SU-DHL-6 (cell line): ENCODE measurements at regions not wholly inside any gene's neighbourhood (a gene's known extent, or its start where the extent isn't known, plus 50 kb on each side); places are given as distances from the start of the nearest gene placed in this dataset.
"Not testable (repeated sequence)": the region's sequence is repeated elsewhere in the genome, so short reads cannot be mapped to it uniquely, and the experiment has no call there.

Experiments used
- H2AFZ ChIP-seq: fragments of 200-600 bp; sonication (generic); 2 replicates; pipeline ENCODE4 v1.6.1; 2014; ENCODE audit warnings: low read depth, mild to moderate bottlenecking, moderate library complexity, mixed read lengths, antibody characterized with exemption, low read length; ENCODE audit not compliant: severe bottlenecking
- H3F3A ChIP-seq: fragments of 200-600 bp; shearing (Covaris generic); 2 replicates; pipeline ENCODE4 v1.6.0; 2016; ENCODE audit warnings: antibody characterized with exemption, mild to moderate bottlenecking; ENCODE audit not compliant: insufficient read depth
- H3K27ac ChIP-seq: fragments of 200-600 bp; sonication (generic); 2 replicates; pipeline ENCODE4 v1.5.1; 2016; ENCODE audit warnings: low read depth, mild to moderate bottlenecking, low read length, moderate library complexity, mixed read lengths
- H3K27me3 ChIP-seq: fragments of 200-600 bp; sonication (generic), shearing (Covaris generic); 2 replicates; pipeline ENCODE4 v1.6.0; 2014; ENCODE audit warnings: mild to moderate bottlenecking, low read length
- H3K36me3 ChIP-seq: fragments of 200-600 bp; sonication (generic); 2 replicates; pipeline ENCODE4 v1.6.1; 2014; ENCODE audit warnings: mild to moderate bottlenecking, low read length, mixed read lengths
- H3K4me2 ChIP-seq: fragments of 300-600, 200-600 bp; shearing (Covaris generic), sonication (generic); 2 replicates; pipeline ENCODE4 v1.6.0; 2014; ENCODE audit warnings: low read length, low read depth, mild to moderate bottlenecking; ENCODE audit not compliant: poor library complexity, severe bottlenecking
- H3K4me3 ChIP-seq: fragments of 200-600 bp; sonication (generic); 2 replicates; pipeline ENCODE4 v1.5.1; 2014; ENCODE audit warnings: antibody characterized with exemption, low read length, mild to moderate bottlenecking, mixed read lengths; ENCODE audit not compliant: insufficient read depth, poor library complexity, severe bottlenecking
- H3K79me2 ChIP-seq: fragments of 200-600 bp; sonication (generic); 2 replicates; pipeline ENCODE4 v1.6.1; 2014; ENCODE audit warnings: mild to moderate bottlenecking, low read length, moderate library complexity; ENCODE audit not compliant: insufficient read depth
- H3K9ac ChIP-seq: fragments of 200-600 bp; sonication (generic); 2 replicates; pipeline ENCODE4 v1.7.0; 2014; ENCODE audit warnings: mild to moderate bottlenecking, low read length
- H3K9me2 ChIP-seq: fragments of 200-600 bp; sonication (generic); replicated peaks from 2 replicates; pipeline ENCODE4 v1.6.1; 2014; ENCODE audit warnings: low read length; ENCODE audit not compliant: insufficient read depth
- H3K9me3 ChIP-seq: fragments of 200-600 bp; sonication (generic); 2 replicates; pipeline ENCODE4 v1.6.1; 2014; ENCODE audit warnings: low read length, mixed read lengths; ENCODE audit not compliant: insufficient read depth
- H4K20me1 ChIP-seq: fragments of 200-600 bp; sonication (generic); 2 replicates; pipeline ENCODE4 v1.6.1; 2014; ENCODE audit warnings: low read depth, mild to moderate bottlenecking, antibody characterized with exemption, low read length, moderate library complexity, mixed read lengths
- CTCF ChIP-seq: fragments of 200-600 bp; sonication (generic); IDR thresholded peaks from one replicate; pipeline ENCODE4 v1.5.1; 2017; ENCODE audit warnings: antibody characterized with exemption, mild to moderate bottlenecking, low read length, moderate library complexity; ENCODE audit not compliant: insufficient read depth, poor library complexity, severe bottlenecking
- EZH2phosphoT487 ChIP-seq: fragments of 200-600 bp; sonication (generic), shearing (Covaris generic); conservative IDR thresholded peaks from 2 replicates; pipeline ENCODE4 v1.6.1; 2018; ENCODE audit warnings: mild to moderate bottlenecking, antibody characterized with exemption, low read length, moderate library complexity, mixed read lengths

GRCh38 chr5:78718824-78719223 is 70.3 kb upstream of the LHFPL2 start:
- Histone ChIP-seq H3K9me2 (no peaks in the 10 kb centered on the region), H3K4me3 (peak overlapping the region; percentile 61), H3K36me3 (no peaks in the 10 kb centered on the region; the same call in 1 of the 2 replicates), H3K27me3 (no peaks in the 10 kb centered on the region), H4K20me1 (no peaks in the 10 kb centered on the region), H3K27ac (peak overlapping the region; percentile 99), H2AFZ (no peak overlapping the region), H3K4me2 (peak overlapping the region; percentile 90), H3F3A (peaks cover 53% of the 10 kb centered on the region), H3K9ac (peak overlapping the region; percentile 78), H3K9me3 (no peaks in the 10 kb centered on the region), H3K79me2 (peaks cover 41% of the 10 kb centered on the region)
- no peak for TF ChIP-seq CTCF
- TF ChIP-seq EZH2phosphoT487 = no peak

- Histone ChIP-seq H4K20me1 (no peaks in the 10 kb centered on the region), H2AFZ (no peak overlapping the region), H3K9ac (peak overlapping the region; percentile 78), H3K9me3 (no peaks in the 10 kb centered on the region), H3K79me2 (peaks cover 41% of the 10 kb centered on the region), H3K36me3 (no peaks in the 10 kb centered on the region; the same call in 1 of the 2 replicates), H3K27me3 (no peaks in the 10 kb centered on the region), H3F3A (peaks cover 44% of the 10 kb centered on the region), H3K27ac (peak overlapping the region; percentile 99), H3K9me2 (no peaks in the 10 kb centered on the region), H3K4me2 (peak overlapping the region; percentile 90), H3K4me3 (peak overlapping the region; percentile 61)
- TF ChIP-seq EZH2phosphoT487 (no peak), CTCF (no peak)
Observed at GRCh38 chr5:78717674-78718584, 69.4 kb upstream of the LHFPL2 start.

GRCh38 chr5:78716206-78716605 is 67.6 kb upstream of the LHFPL2 start:
- Histone ChIP-seq H3K36me3 (no peaks in the 10 kb centered on the region; the same call in 1 of the 2 replicates), H3K4me3 (no peak overlapping the region), H3K9me3 (no peaks in the 10 kb centered on the region), H2AFZ (no peak overlapping the region), H3K9ac (no peak overlapping the region), H3F3A (peaks cover 31% of the 10 kb centered on the region), H3K9me2 (no peaks in the 10 kb centered on the region), H4K20me1 (no peaks in the 10 kb centered on the region), H3K27me3 (no peaks in the 10 kb centered on the region), H3K79me2 (peaks cover 41% of the 10 kb centered on the region), H3K27ac (peak overlapping the region; percentile 99), H3K4me2 (peak overlapping the region; percentile 7)
- no peak for TF ChIP-seq EZH2phosphoT487
- no peak for TF ChIP-seq CTCF

- Histone ChIP-seq H3F3A (peaks cover 25% of the 10 kb centered on the region), H3K79me2 (peaks cover 32% of the 10 kb centered on the region)
- H3K27ac ChIP-seq, H4K20me1 ChIP-seq, H3K9me3 ChIP-seq, H2AFZ ChIP-seq, H3K9ac ChIP-seq, H3K36me3 ChIP-seq, H3K4me3 ChIP-seq, H3K9me2 ChIP-seq, H3K4me2 ChIP-seq, H3K27me3 ChIP-seq: not testable (repeated sequence)
Observed at GRCh38 chr5:78715351-78715750, 66.8 kb upstream of the LHFPL2 start.

- not testable (repeated sequence) for H3K9me3 ChIP-seq, H3K36me3 ChIP-seq, H3K4me3 ChIP-seq, H4K20me1 ChIP-seq, H3K27ac ChIP-seq, H3K9me2 ChIP-seq, H3K9ac ChIP-seq, H3K27me3 ChIP-seq, H3K4me2 ChIP-seq, H2AFZ ChIP-seq
- Histone ChIP-seq H3K79me2 (peaks cover 22% of the 10 kb centered on the region), H3F3A (peaks cover 11% of the 10 kb centered on the region)
Observed at GRCh38 chr5:78711670-78712069, 63.1 kb upstream of the LHFPL2 start.
